AG10803 (cell line): ENCODE measurements at regions not wholly inside any gene's neighbourhood (a gene's known extent, or its start where the extent isn't known, plus 50 kb on each side); places are given as distances from the start of the nearest gene placed in this dataset.
A peak's percentile ranks its signal among the peaks of the same experiment; 100 is the strongest.
"Not testable (repeated sequence)": the region's sequence is repeated elsewhere in the genome, so short reads cannot be mapped to it uniquely, and the experiment has no call there.

Experiments
- DNase-seq: peaks from one replicate; pipeline ENCODE4 v3.0.0; 2010; ENCODE audit warnings: low read depth
- H3K4me3 ChIP-seq: 2 replicates; pipeline ENCODE4 v1.5.1; 2011; ENCODE audit warnings: mild to moderate bottlenecking, low read length, control low read depth
- CTCF ChIP-seq: conservative IDR thresholded peaks from 2 replicates; pipeline ENCODE4 v1.5.1; 2011; ENCODE audit warnings: mild to moderate bottlenecking, low read length, control low read depth, inconsistent platforms

GRCh38 chr10:124200011-124200410, 106.6 kb upstream of the CHST15 start:
- H3K4me3 ChIP-seq: no peak overlapping the region
- no peak for DNase-seq
- TF ChIP-seq CTCF: no peak

DNA sequence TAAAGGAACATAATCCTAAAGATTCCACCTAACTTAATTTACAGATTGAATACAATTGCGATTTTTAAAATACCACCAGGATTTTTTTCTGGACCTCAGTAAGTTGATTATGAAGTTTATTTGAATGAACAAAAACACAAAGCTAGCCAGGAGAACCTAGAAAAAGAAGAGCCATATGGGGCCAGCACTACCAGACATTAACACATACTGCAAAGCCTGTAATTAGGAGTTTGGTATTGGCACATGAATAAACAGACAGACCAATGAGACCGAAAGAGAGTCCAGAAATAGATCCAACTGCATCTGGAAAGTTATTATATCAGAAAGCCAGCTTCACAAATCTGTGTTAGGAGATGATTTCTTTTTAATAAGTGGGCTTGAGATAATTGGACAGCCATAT, 105.5 kb upstream of the CHST15 start:
- TF ChIP-seq CTCF: no peak
- no peak overlapping the region for H3K4me3 ChIP-seq
- no peak for DNase-seq

- DNase-seq: no peak
- TF ChIP-seq CTCF: no peak
- H3K4me3 ChIP-seq: no peak overlapping the region
These were observed 104.7 kb upstream of the CHST15 start for GRCh38 chr10:124198125-124198501.

DNA sequence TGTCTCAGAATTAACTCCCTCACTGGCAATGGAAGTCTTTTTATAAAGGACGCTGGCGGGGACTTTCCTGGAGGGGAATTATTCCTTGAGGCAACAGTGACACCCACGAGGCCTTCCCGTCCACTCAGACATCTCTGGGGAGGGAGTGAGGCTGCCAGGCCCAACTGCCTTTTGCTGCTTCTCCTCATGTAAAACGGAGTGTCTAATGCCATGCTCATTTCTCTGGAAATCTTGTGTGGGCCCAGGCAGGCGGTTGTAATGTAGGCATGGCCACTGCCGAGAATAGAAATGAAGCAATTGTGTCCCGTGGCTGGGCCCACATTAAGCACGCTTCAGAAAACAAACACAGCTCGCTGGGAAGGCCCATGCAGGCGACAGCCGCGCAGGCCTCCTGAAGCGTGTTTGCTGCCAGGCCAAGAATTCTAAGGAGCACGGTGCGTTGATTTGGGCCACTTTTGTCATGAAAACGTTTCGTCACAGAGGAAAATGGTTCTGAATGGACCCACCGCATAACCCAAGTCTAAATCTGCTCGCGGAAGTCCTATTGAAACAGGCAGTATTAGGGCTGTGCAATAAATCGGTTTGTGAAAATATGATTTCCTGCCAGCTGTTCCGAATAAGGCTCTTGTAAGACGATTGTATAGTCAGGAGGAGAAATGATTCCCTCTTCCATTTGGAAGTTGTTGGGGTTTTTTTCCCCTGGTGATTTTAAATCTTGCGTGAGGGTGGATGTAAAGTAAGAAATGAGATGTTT, 104.2 kb upstream of the CHST15 start:
- TF ChIP-seq CTCF: no peak
- H3K4me3 ChIP-seq: no peak overlapping the region
- peak; percentile 8 for DNase-seq

- no peak for TF ChIP-seq CTCF
These were observed 103.3 kb upstream of the CHST15 start for GRCh38 chr10:124196659-124197058.

GRCh38 chr10:124194199-124194824, 100.9 kb upstream of the CHST15 start:
- H3K4me3 ChIP-seq: no peak overlapping the region
- TF ChIP-seq CTCF: no peak
- no peak for DNase-seq

More at GRCh38 chr10:124196659-124197058, 103.3 kb upstream of the CHST15 start:
- no peak for DNase-seq
- no peak overlapping the region for H3K4me3 ChIP-seq

DNA sequence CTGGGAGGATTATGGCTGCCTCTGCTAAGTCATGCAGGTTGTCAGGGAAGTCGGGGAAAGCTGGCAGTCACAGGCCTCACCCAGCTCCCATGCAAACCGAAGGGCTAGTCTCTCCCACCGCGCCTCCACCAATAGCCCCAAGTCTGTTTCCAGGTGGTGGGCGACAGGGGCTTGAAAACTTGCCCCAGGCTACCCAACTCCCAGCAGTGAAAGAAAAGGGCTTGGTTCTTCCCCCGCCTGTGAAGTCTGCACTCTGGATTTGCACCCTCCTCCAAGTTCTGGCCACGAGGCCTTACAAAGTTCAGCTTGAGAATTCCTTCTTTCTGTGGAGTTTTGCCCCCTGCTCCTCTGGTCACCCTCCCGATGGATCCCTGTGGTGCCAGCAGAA, 99.9 kb upstream of the CHST15 start:
- TF ChIP-seq CTCF: no peak
- DNase-seq: no peak
- H3K4me3 ChIP-seq: no peak overlapping the region

- H3K4me3 ChIP-seq, DNase-seq: not testable (repeated sequence)
These were observed 99.4 kb upstream of the CHST15 start for GRCh38 chr10:124192664-124193308.

DNA sequence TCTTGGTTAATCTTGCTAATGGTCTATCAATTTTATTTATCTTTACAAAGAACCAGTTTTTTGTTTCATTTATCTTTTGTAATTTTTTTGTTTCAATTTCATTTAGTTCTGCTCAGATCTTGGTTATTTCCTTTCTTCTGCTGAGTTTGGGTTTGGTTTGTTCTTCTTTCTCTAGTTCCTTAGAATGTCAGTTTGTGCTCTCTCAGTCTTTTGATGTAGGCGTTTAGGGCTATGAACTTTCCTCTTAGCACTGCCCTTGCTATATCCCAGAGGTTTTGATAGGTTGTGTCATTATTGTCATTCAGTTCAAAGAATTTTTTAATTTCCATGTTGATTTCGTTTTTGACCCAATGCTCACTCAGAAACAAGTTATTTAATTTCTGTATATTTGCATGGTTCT, 97.1 kb upstream of the CHST15 start:
- H3K4me3 ChIP-seq: not testable (repeated sequence)

More for the DNA sequence above, 97.1 kb upstream of the CHST15 start:
- not testable (repeated sequence) for DNase-seq
